Keratinocyte (primary cell): ENCODE measurements at regions not wholly inside any gene's neighbourhood (a gene's known extent, or its start where the extent isn't known, plus 50 kb on each side); places are given as distances from the start of the nearest gene placed in this dataset.

Experiments
- DNase-seq: peaks from one replicate; pipeline ENCODE4 v3.0.0-alpha.2; 2011; ENCODE audit warnings: low read depth, missing footprints, low spot score
- FAIRE-seq: peaks from 2 replicates; lab custom pipeline; 2011; peaks lifted over from hg19 to GRCh38; lab: Jason Lieb, UNC
- H2AFZ ChIP-seq: 2 replicates; pipeline ENCODE4 v1.6.0; 2012; ENCODE audit warnings: low read length, control low read depth, inconsistent platforms; ENCODE audit not compliant: control insufficient read depth
- H3K27ac ChIP-seq: 2 replicates; pipeline ENCODE4 v1.5.1; 2011; ENCODE audit warnings: low read length; ENCODE audit not compliant: control insufficient read depth, insufficient read depth
- H3K27me3 ChIP-seq: 3 replicates; pipeline ENCODE4 v1.6.0; 2011; ENCODE audit warnings: low read length; ENCODE audit not compliant: control insufficient read depth, insufficient read depth; ENCODE audit errors: extremely low read depth
- H3K36me3 ChIP-seq, 2 experiments: 2 replicates in 1 of 2; 3 replicates in 1 of 2; pipeline ENCODE4 v1.5.1; 2011; ENCODE audit warnings: low read length in 2 of 2, mild to moderate bottlenecking in 1 of 2; ENCODE audit not compliant: control insufficient read depth in 2 of 2, insufficient read depth in 2 of 2; ENCODE audit errors: extremely low read depth in 1 of 2
- H3K4me1 ChIP-seq: 3 replicates; pipeline ENCODE4 v1.5.1; 2011; ENCODE audit warnings: low read length; ENCODE audit not compliant: control insufficient read depth, insufficient read depth; ENCODE audit errors: extremely low read depth
- H3K4me2 ChIP-seq: 3 replicates; pipeline ENCODE4 v1.6.0; 2011; ENCODE audit warnings: low read depth, low read length; ENCODE audit not compliant: control insufficient read depth, insufficient read depth; ENCODE audit errors: extremely low read depth
- H3K4me3 ChIP-seq, 3 experiments: fragments of 200-600 bp in 1 of 3; sonication (generic) in 1 of 3; 2 replicates in 2 of 3; 3 replicates in 1 of 3; pipeline ENCODE4 v1.5.1; 2011 to 2016; ENCODE audit warnings: low read length in 3 of 3, mild to moderate bottlenecking in 3 of 3, control low read depth in 2 of 3, inconsistent platforms in 1 of 3, low read depth in 1 of 3, mixed read lengths in 1 of 3, mixed run types in 1 of 3, moderate library complexity in 1 of 3; ENCODE audit not compliant: control insufficient read depth in 2 of 3, insufficient read depth in 2 of 3; ENCODE audit errors: extremely low read depth in 1 of 3
- H3K79me2 ChIP-seq: 2 replicates; pipeline ENCODE4 v1.6.0; 2012; ENCODE audit warnings: low read length; ENCODE audit not compliant: control insufficient read depth, insufficient read depth
- H3K9ac ChIP-seq: 3 replicates; pipeline ENCODE4 v1.6.0; 2011; ENCODE audit warnings: low read length; ENCODE audit not compliant: control insufficient read depth, insufficient read depth; ENCODE audit errors: extremely low read depth
- H3K9me1 ChIP-seq: 3 replicates; pipeline ENCODE4 v1.6.0; 2011; ENCODE audit warnings: low read length; ENCODE audit not compliant: control insufficient read depth, insufficient read depth; ENCODE audit errors: extremely low read depth
- H3K9me3 ChIP-seq: 2 replicates; pipeline ENCODE4 v1.5.1; 2012; ENCODE audit warnings: low read depth, low read length; ENCODE audit not compliant: control insufficient read depth
- H4K20me1 ChIP-seq: 3 replicates; pipeline ENCODE4 v1.6.0; 2011; ENCODE audit warnings: low read length; ENCODE audit not compliant: control insufficient read depth, insufficient read depth; ENCODE audit errors: extremely low read depth
- EZH2 ChIP-seq: IDR thresholded peaks from one replicate; pipeline ENCODE4 v1.6.1; 2012; ENCODE audit warnings: inconsistent platforms, mild to moderate bottlenecking, low read length, moderate library complexity
- dilution Hi-C: fragments of 300-500 bp; cut with MboI; formaldehyde crosslinking; loops from one replicate; pipeline ENCODE4 v1.7.0; 2020; ENCODE audit warnings: low sequenced_read_pairs; ENCODE audit not compliant: extremely low pct_ligation_motif_present
- TF ChIP-seq, protein P1 (sequence below), 3 experiments: IDR thresholded peaks in 1 of 3; conservative IDR thresholded peaks in 1 of 3; optimal IDR thresholded peaks in 1 of 3; 2 replicates in 2 of 3; 3 replicates in 1 of 3; pipeline versions ENCODE3 to v1.5.1; 2011; ENCODE audit warnings: low read length in 3 of 3, mild to moderate bottlenecking in 3 of 3, moderate library complexity in 2 of 3, control low read depth in 1 of 3, inconsistent platforms in 1 of 3; ENCODE audit not compliant: insufficient read depth in 2 of 3; ENCODE audit errors: extremely low read depth in 1 of 3

DNA sequence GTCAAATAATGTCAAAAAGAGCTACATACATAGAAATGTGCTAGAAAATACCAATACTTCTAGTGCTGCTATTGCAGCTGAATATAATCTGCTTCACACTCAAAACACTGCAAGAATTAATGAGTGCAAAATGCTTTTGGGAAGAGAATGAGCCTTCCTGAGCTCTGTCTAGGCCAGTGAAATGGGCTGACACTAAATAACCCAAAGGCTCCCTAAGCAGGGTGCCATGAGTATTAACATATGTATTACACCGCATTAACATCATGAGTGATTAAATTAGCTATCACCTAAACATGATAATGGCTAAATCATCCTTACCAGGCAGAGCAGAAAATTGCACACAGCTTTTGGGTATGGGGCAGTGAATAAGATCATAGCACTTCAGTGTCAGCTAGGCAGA is 806.3 kb upstream of the NECTIN3 start:
- dilution Hi-C loops: no loop called here

DNA sequence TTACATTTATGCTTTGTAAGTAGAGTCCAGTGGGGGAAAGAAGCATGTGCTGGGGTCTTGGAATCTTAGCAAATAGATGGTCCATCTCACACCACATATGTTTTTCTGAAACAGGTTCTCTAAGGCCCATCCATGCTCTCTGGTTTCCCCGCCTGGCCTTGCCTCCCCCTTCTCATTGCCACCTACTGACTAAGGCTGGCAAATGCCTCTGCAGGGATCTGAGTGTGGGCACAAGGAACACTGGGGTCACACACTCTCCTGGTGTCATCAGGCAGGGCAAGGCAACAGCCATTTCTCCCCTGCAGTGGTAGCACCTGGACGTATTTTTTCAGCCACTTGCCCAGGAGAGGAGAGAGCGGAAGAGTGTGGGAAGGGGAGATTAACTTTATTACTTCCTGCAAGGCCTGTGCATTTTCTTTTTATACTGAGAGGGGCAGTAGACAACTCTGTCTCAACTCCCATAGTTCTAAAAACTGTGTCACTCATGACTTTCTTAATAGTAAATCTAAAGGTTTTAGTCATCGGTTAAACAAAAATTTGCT is 804.2 kb upstream of the NECTIN3 start:
- Histone ChIP-seq H3K79me2 (no peaks in the 10 kb centered on the region), H3K4me1 (no peaks in the 10 kb centered on the region), H3K9ac (no peak overlapping the region), H4K20me1 (no peaks in the 10 kb centered on the region), H3K27me3 (no peaks in the 10 kb centered on the region), H3K4me3 (no peak overlapping the region), H2AFZ (no peak overlapping the region), H3K4me2 (no peak overlapping the region), H3K36me3 (no peaks in the 10 kb centered on the region), H3K9me3 (no peaks in the 10 kb centered on the region), H3K27ac (no peak overlapping the region), H3K9me1 (no peaks in the 10 kb centered on the region)
- TF ChIP-seq EZH2: no peak
- TF ChIP-seq, protein P1, sequence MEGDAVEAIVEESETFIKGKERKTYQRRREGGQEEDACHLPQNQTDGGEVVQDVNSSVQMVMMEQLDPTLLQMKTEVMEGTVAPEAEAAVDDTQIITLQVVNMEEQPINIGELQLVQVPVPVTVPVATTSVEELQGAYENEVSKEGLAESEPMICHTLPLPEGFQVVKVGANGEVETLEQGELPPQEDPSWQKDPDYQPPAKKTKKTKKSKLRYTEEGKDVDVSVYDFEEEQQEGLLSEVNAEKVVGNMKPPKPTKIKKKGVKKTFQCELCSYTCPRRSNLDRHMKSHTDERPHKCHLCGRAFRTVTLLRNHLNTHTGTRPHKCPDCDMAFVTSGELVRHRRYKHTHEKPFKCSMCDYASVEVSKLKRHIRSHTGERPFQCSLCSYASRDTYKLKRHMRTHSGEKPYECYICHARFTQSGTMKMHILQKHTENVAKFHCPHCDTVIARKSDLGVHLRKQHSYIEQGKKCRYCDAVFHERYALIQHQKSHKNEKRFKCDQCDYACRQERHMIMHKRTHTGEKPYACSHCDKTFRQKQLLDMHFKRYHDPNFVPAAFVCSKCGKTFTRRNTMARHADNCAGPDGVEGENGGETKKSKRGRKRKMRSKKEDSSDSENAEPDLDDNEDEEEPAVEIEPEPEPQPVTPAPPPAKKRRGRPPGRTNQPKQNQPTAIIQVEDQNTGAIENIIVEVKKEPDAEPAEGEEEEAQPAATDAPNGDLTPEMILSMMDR (optimal IDR thresholded peaks at IDR 0.05 in 1 of 3, IDR thresholded peaks at IDR 0.05 in 1 of 3, conservative IDR thresholded peaks at IDR 0.05 in 1 of 3; ENCODE audit: extremely low read depth in 1 of 3, insufficient read depth in 2 of 3, low read length in 3 of 3): no peak
- dilution Hi-C loops: no loop called here
- no peak for FAIRE-seq
- no peak for DNase-seq

More for the DNA sequence above, 806.3 kb upstream of the NECTIN3 start:
- no peaks in the 10 kb centered on the region for H3K79me2 ChIP-seq
- H3K27me3 ChIP-seq: no peaks in the 10 kb centered on the region
- DNase-seq (no peak), FAIRE-seq (no peak)
- H3K4me3 ChIP-seq: no peak overlapping the region
- no peak overlapping the region for H2AFZ ChIP-seq
- no peaks in the 10 kb centered on the region for H3K9me3 ChIP-seq
- H3K9ac ChIP-seq: no peak overlapping the region
- TF ChIP-seq EZH2: no peak
- TF ChIP-seq, protein P1 (optimal IDR thresholded peaks at IDR 0.05 in 1 of 3, IDR thresholded peaks at IDR 0.05 in 1 of 3, conservative IDR thresholded peaks at IDR 0.05 in 1 of 3; ENCODE audit: extremely low read depth in 1 of 3, insufficient read depth in 2 of 3, low read length in 3 of 3): no peak
- H3K27ac ChIP-seq: no peak overlapping the region
- no peak overlapping the region for H3K4me2 ChIP-seq
- H3K4me1 ChIP-seq: no peaks in the 10 kb centered on the region
- no peaks in the 10 kb centered on the region for H3K9me1 ChIP-seq
- H4K20me1 ChIP-seq: no peaks in the 10 kb centered on the region
- H3K36me3 ChIP-seq: no peaks in the 10 kb centered on the region
